GM12878 (cell line): ENCODE measurements at regions not wholly inside any gene's neighbourhood (a gene's known extent, or its start where the extent isn't known, plus 50 kb on each side); places are given as distances from the start of the nearest gene placed in this dataset.

Source experiments
- ATAC-seq: fragments of 200-7000 bp; cut with Tn5 transposase; 3 replicates; pipeline ENCODE4 v1.9.1; 2020; ENCODE audit warnings: mild to moderate bottlenecking, moderate library complexity
- BruUV-seq: library from RNA; stranded (reverse); fragments of 400-500 nt; replicated peaks from 2 replicates; lab custom pipeline; 2021; lab: Mats Ljungman, UMichigan
- CTCF ChIA-PET: fragments of 300-600 bp; sonication (Branson Sonifier 250); formaldehyde crosslinking; extraction: SDS; loops from one replicate; lab custom pipeline; 2021; ENCODE audit warnings: inconsistent platforms; lab: Yijun Ruan, JAX
- POLR2A ChIA-PET: fragments of 350-600 bp; formaldehyde crosslinking; extraction: SDS; loops from one replicate; lab custom pipeline; 2021; ENCODE audit warnings: inconsistent platforms; lab: Charles Lee
- RAD21 ChIA-PET: fragments of 300-600 bp; sonication (Branson Sonifier 250); formaldehyde crosslinking; loops from one replicate; lab custom pipeline; 2023; ENCODE audit warnings: antibody characterized with exemption; ENCODE audit not compliant: unreplicated experiment; lab: Charles Lee
- SMC1A ChIA-PET: fragments of 300-600 bp; sonication (Branson Sonifier 250); formaldehyde crosslinking; loops from one replicate; lab custom pipeline; 2023; ENCODE audit not compliant: unreplicated experiment, uncharacterized antibody; lab: Charles Lee
- DNase-seq: peaks from one replicate; pipeline ENCODE4 v3.0.0-alpha.2; 2011; ENCODE audit warnings: low read depth, low spot score
- FAIRE-seq: peaks from 3 replicates; lab custom pipeline; 2011; peaks lifted over from hg19 to GRCh38; lab: Jason Lieb, UNC
- H2AFZ ChIP-seq: 2 replicates; pipeline ENCODE4 v1.6.0; 2011; ENCODE audit warnings: low read depth, low read length, control low read depth; ENCODE audit not compliant: control insufficient read depth
- H3K27ac ChIP-seq: 2 replicates; pipeline ENCODE4 v1.5.1; 2011; ENCODE audit warnings: control low read depth; ENCODE audit not compliant: control insufficient read depth, insufficient read depth
- H3K27me3 ChIP-seq, 2 experiments: replicated peaks in 1 of 2; 2 replicates each; pipeline versions ENCODE4 v1.6.0 to v1.6.1; 2011; ENCODE audit warnings: low read length in 1 of 2; ENCODE audit not compliant: control insufficient read depth in 2 of 2, insufficient read depth in 2 of 2
- H3K36me3 ChIP-seq, 2 experiments: 2 replicates each; pipeline ENCODE4 v1.5.1; 2011; ENCODE audit warnings: low read length in 1 of 2; ENCODE audit not compliant: control insufficient read depth in 2 of 2, insufficient read depth in 2 of 2
- H3K4me1 ChIP-seq: 2 replicates; pipeline ENCODE4 v1.6.1; 2011; ENCODE audit warnings: mild to moderate bottlenecking, low read length, moderate library complexity, mixed read lengths; ENCODE audit not compliant: control insufficient read depth, insufficient read depth
- H3K4me2 ChIP-seq: 2 replicates; pipeline ENCODE4 v1.6.0; 2011; ENCODE audit warnings: control low read depth; ENCODE audit not compliant: control insufficient read depth, insufficient read depth
- H3K4me3 ChIP-seq: fragments of 200-600 bp; sonication (generic); 2 replicates; pipeline ENCODE4 v1.5.1; 2016
- H3K79me2 ChIP-seq: 2 replicates; pipeline ENCODE4 v1.6.0; 2011; ENCODE audit warnings: low read length; ENCODE audit not compliant: control insufficient read depth, insufficient read depth
- H3K9ac ChIP-seq: 2 replicates; pipeline ENCODE4 v1.8.0; 2011; ENCODE audit warnings: low read length, control low read depth, mixed read lengths; ENCODE audit not compliant: control insufficient read depth, insufficient read depth
- H3K9me3 ChIP-seq: replicated peaks from 3 replicates; pipeline ENCODE4 v1.5.1; 2011; ENCODE audit warnings: mild to moderate bottlenecking, low read length; ENCODE audit not compliant: control insufficient read depth, insufficient read depth
- H4K20me1 ChIP-seq: 2 replicates; pipeline ENCODE4 v1.6.0; 2011; ENCODE audit not compliant: control insufficient read depth, insufficient read depth
- E4F1 ChIP-seq: fragments of 450-650 bp; IDR thresholded peaks from 2 replicates; pipeline ENCODE4 v1.6.1; 2018; ENCODE audit warnings: borderline replicate concordance, mild to moderate bottlenecking; ENCODE audit not compliant: partially characterized antibody
- EED ChIP-seq: sonication (generic); IDR thresholded peaks from 2 replicates; pipeline ENCODE4 v1.6.1; 2016; ENCODE audit warnings: antibody characterized with exemption, low read depth
- EP300 ChIP-seq, 2 experiments: fragments of 150-350 bp in 1 of 2; IDR thresholded peaks; 2 replicates each; pipeline ENCODE4 v1.6.1; 2011 to 2012; ENCODE audit warnings: low read depth in 2 of 2, low read length in 2 of 2, borderline replicate concordance in 1 of 2, improper control_type of control experiment in 1 of 2, inconsistent platforms in 1 of 2; ENCODE audit not compliant: control insufficient read depth in 1 of 2
- GABPA ChIP-seq: IDR thresholded peaks from 2 replicates; pipeline ENCODE4 v1.6.1; 2014; ENCODE audit warnings: antibody characterized with exemption, low read depth, mild to moderate bottlenecking, inconsistent platforms
- IKZF1 ChIP-seq: fragments of 450-650 bp; conservative IDR thresholded peaks from 2 replicates; pipeline ENCODE4 v1.6.1; 2017; ENCODE audit warnings: antibody characterized with exemption, mild to moderate bottlenecking
- MEF2B ChIP-seq: fragments of 450-650 bp; IDR thresholded peaks from 2 replicates; pipeline ENCODE4 v1.6.1; 2018; ENCODE audit warnings: mild to moderate bottlenecking, moderate library complexity; ENCODE audit not compliant: partially characterized antibody, poor library complexity, severe bottlenecking
- MTA2 ChIP-seq: fragments of 450-650 bp; IDR thresholded peaks from 2 replicates; pipeline ENCODE4 v1.6.1; 2016; ENCODE audit warnings: low read depth, mild to moderate bottlenecking, moderate library complexity
- NFYA ChIP-seq: IDR thresholded peaks from 2 replicates; pipeline ENCODE4 v1.6.1; 2011; ENCODE audit warnings: low read depth, mild to moderate bottlenecking, low read length, improper control_type of control experiment, borderline replicate concordance
- RELA ChIP-seq: fragments of 450-650 bp; IDR thresholded peaks from 2 replicates; pipeline ENCODE4 v1.8.0; 2014; ENCODE audit warnings: borderline replicate concordance; ENCODE audit not compliant: partially characterized antibody
- SMC3 ChIP-seq: IDR thresholded peaks from 2 replicates; pipeline ENCODE4 v1.6.1; 2011; ENCODE audit warnings: low read length, improper control_type of control experiment, borderline replicate concordance
- ZNF384 ChIP-seq: IDR thresholded peaks from 2 replicates; pipeline ENCODE4 v1.6.1; 2012; ENCODE audit warnings: low read depth, mild to moderate bottlenecking, low read length, improper control_type of control experiment, borderline replicate concordance
- ZZZ3 ChIP-seq: IDR thresholded peaks from 2 replicates; pipeline ENCODE4 v1.6.1; 2011; ENCODE audit warnings: low read depth; ENCODE audit not compliant: control insufficient read depth, insufficient read length
- WGBS: methylation state at CpG from one replicate; pipeline ENCODE4 v1.1.6; 2016; ENCODE audit warnings: low lambda C conversion rate; ENCODE audit not compliant: insufficient replicate concordance, insufficient coverage; ENCODE audit errors: missing lambda C conversion rate; 5-methylcytosine and 5-hydroxymethylcytosine counted together
- in situ Hi-C: fragments of 300-500 bp; cut with MboI; formaldehyde crosslinking; loops from 9 replicates; pipeline ENCODE4 v1.14.3; 2018; ENCODE audit warnings: mixed read lengths
- intact Hi-C: fragments of 100-400 bp; cut with micrococcal nuclease; formaldehyde crosslinking; loops from one replicate; pipeline ENCODE4 v1.14.2; 2022; ENCODE audit not compliant: unreplicated experiment
- TF ChIP-seq, protein P1 (sequence below): fragments of 450-650 bp; IDR thresholded peaks from 2 replicates; pipeline ENCODE4 v1.6.1; 2018; ENCODE audit warnings: mild to moderate bottlenecking, low read depth, moderate library complexity; ENCODE audit not compliant: partially characterized antibody

- TF ChIP-seq, protein P1, sequence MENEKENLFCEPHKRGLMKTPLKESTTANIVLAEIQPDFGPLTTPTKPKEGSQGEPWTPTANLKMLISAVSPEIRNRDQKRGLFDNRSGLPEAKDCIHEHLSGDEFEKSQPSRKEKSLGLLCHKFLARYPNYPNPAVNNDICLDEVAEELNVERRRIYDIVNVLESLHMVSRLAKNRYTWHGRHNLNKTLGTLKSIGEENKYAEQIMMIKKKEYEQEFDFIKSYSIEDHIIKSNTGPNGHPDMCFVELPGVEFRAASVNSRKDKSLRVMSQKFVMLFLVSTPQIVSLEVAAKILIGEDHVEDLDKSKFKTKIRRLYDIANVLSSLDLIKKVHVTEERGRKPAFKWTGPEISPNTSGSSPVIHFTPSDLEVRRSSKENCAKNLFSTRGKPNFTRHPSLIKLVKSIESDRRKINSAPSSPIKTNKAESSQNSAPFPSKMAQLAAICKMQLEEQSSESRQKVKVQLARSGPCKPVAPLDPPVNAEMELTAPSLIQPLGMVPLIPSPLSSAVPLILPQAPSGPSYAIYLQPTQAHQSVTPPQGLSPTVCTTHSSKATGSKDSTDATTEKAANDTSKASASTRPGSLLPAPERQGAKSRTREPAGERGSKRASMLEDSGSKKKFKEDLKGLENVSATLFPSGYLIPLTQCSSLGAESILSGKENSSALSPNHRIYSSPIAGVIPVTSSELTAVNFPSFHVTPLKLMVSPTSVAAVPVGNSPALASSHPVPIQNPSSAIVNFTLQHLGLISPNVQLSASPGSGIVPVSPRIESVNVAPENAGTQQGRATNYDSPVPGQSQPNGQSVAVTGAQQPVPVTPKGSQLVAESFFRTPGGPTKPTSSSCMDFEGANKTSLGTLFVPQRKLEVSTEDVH, result no peak
These were observed 678.4 kb upstream of the GRM7 start (continued) for GRCh38 chr3:6182476-6182875.

- Histone ChIP-seq H4K20me1 (no peaks in the 10 kb centered on the region), H2AFZ (no peak overlapping the region), H3K27me3 (no peaks in the 10 kb centered on the region), H3K4me3 (no peak overlapping the region), H3K4me2 (no peak overlapping the region)
- BruUV-seq, result no TSS peak
- ChIA-PET RAD21 (no interaction called here), CTCF (no interaction called here)
- in situ Hi-C loops (no loop called here), intact Hi-C loops (no loop called here)
- TF ChIP-seq MEF2B (no peak), RELA (no peak), SMC3 (no peak), GABPA (no peak), NFYA (no peak), E4F1 (no peak), ZZZ3 (no peak), ZNF384 (no peak), MTA2 (no peak), EED (no peak), IKZF1 (no peak), EP300 (IDR thresholded peaks at IDR 0.05; ENCODE audit: borderline replicate concordance in 1 of 2, control insufficient read depth in 1 of 2, low read depth in 2 of 2, low read length in 2 of 2) (no peak)
- TF ChIP-seq, protein P1, result no peak
- TF ChIP-seq, all 136 proteins: peak for 0
- no peaks in the 10 kb centered on the region for H3K36me3 ChIP-seq
- POLR2A ChIA-PET, result no interaction called here
- 29% methylated on average over 2 of the region's 2 CpGs for WGBS
- no peak overlapping the region for H3K9ac ChIP-seq
- FAIRE-seq (no peak), DNase-seq (no peak), ATAC-seq (no peak)
- H3K4me1 ChIP-seq, result no peaks in the 10 kb centered on the region
- H3K79me2 ChIP-seq, result no peaks in the 10 kb centered on the region
- H3K9me3 ChIP-seq, result no peaks in the 10 kb centered on the region; the same call in 2 of the 3 replicates
- no peak overlapping the region for H3K27ac ChIP-seq
- SMC1A ChIA-PET, result no interaction called here
These were observed 678.0 kb upstream of the GRM7 start for GRCh38 chr3:6182909-6183308.
